ENCODE measurements at regions not wholly inside any gene's neighbourhood (a gene's known extent, or its start where the extent isn't known, plus 50 kb on each side); places are given as distances from the start of the nearest gene placed in this dataset.

DNA sequence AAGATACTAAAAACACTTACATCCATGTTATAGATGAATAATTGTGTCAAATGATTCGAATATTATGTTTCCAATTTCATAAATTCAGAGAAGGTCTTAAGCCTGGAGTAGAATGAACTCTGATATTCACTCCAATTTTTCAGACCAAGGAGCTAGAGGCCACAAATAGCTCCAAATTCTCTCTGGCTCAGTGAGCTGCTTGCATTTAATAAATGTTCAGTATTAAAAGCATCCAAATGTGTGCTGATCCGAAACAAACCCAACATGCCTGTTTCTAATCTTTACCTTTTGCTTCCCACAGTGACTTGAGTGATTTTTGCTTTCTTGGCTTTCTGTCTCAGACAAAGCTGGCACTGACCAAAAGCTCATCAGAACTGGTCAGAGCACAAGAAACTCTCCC, 291.4 kb downstream of the CCDC85A start:
- no peak overlapping the region for H3K4me3 ChIP-seq (ENCODE audit: low read depth, low read length)
- TF ChIP-seq, protein P1, sequence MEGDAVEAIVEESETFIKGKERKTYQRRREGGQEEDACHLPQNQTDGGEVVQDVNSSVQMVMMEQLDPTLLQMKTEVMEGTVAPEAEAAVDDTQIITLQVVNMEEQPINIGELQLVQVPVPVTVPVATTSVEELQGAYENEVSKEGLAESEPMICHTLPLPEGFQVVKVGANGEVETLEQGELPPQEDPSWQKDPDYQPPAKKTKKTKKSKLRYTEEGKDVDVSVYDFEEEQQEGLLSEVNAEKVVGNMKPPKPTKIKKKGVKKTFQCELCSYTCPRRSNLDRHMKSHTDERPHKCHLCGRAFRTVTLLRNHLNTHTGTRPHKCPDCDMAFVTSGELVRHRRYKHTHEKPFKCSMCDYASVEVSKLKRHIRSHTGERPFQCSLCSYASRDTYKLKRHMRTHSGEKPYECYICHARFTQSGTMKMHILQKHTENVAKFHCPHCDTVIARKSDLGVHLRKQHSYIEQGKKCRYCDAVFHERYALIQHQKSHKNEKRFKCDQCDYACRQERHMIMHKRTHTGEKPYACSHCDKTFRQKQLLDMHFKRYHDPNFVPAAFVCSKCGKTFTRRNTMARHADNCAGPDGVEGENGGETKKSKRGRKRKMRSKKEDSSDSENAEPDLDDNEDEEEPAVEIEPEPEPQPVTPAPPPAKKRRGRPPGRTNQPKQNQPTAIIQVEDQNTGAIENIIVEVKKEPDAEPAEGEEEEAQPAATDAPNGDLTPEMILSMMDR (IDR thresholded peaks at IDR 0.05; ENCODE audit: borderline replicate concordance, insufficient read depth, low read depth, low read length): no peak

DNA sequence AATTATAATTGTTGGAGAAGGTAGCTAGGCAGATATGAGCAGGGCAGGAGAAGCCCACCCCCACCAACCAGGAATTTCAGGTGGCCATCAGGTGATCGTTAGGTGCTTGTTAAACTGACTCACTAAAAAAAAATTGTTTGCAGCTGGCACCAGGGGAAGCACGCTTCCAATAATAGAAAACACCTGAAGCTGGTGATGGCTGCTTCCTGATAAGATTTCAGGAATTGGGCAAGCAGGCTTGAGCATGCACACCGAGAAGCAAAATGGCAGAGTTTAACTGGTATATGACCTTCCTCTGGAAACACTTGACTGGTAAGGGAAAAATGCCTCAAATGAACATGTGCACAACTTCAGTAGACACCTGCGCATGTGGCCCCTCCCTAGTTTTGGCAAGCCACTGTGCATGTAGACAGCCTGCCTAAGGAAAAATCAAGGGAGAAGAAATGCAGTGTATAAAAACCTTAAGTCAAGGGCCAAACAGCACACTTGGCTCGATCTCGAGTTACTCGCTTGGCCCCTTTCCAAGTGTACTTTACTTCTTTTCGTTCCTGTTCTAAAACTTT, 292.8 kb downstream of the CCDC85A start:
- TF ChIP-seq, protein P1 (IDR thresholded peaks at IDR 0.05; ENCODE audit: borderline replicate concordance, insufficient read depth, low read depth, low read length): no peak
- H3K4me3 ChIP-seq (ENCODE audit: low read depth, low read length): no peak overlapping the region

DNA sequence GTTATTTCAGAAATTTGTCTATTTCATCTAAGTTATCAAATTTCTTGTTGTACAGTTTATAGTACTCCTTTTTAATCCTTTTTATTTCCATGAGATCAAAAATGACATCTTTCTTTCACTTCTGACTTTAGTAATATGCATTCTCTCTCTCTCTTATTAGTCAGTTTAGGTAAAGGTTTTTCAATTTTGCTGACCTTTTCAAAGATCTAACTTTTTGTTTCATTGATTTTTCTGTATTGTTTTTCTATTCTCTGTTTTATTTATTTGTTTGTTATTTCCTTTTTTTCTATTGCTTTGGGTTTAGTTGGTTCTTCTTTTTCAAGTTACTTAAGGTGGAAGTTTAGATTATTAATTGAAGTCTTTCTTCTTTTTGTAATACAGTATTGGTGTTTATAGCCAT, 294.2 kb downstream of the CCDC85A start:
- H3K4me3 ChIP-seq (ENCODE audit: low read depth, low read length): no peak overlapping the region
- TF ChIP-seq, protein P1 (IDR thresholded peaks at IDR 0.05; ENCODE audit: borderline replicate concordance, insufficient read depth, low read depth, low read length): no peak

DNA sequence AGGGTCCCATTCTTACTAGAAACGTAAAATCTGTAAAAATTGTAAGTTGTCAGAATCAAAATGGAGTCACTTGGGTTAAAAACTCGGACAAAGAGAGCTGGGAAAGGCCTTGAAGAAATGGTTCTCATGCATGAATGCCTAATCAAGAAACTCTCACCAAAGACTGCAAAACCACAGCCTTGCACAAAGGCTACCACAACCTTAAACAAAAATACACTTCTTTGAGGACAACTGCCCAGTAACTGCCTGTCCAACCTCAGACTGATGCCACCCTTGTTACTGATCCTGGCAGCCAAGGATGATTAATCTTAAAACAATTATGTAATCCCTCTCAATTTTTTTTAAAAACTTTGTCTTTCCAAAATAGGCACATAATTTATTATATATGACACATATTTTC, 299.3 kb downstream of the CCDC85A start:
- TF ChIP-seq, protein P1 (IDR thresholded peaks at IDR 0.05; ENCODE audit: borderline replicate concordance, insufficient read depth, low read depth, low read length): no peak
- H3K4me3 ChIP-seq (ENCODE audit: low read depth, low read length): no peak overlapping the region

DNA sequence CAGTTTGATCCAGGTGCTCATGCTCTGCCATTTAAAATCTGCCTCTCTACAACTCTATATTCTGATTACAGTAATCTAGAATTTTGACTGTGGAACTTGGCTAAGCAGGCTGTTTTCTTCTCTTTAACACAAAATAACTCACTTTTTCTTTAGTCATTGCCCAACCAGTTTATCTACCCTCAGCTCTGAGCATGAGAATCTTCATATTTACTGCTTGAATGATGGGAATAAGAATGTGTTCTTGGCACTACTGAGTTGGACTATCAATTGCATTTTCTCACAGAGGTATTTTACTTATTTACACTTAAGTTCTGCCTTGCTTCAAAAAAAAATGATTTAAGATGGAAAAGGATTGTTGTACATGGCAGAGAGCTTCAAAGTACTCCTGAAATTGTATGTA, 301.1 kb downstream of the CCDC85A start:
- no peak overlapping the region for H3K4me3 ChIP-seq (ENCODE audit: low read depth, low read length)
- TF ChIP-seq, protein P1 (IDR thresholded peaks at IDR 0.05; ENCODE audit: borderline replicate concordance, insufficient read depth, low read depth, low read length): no peak

DNA sequence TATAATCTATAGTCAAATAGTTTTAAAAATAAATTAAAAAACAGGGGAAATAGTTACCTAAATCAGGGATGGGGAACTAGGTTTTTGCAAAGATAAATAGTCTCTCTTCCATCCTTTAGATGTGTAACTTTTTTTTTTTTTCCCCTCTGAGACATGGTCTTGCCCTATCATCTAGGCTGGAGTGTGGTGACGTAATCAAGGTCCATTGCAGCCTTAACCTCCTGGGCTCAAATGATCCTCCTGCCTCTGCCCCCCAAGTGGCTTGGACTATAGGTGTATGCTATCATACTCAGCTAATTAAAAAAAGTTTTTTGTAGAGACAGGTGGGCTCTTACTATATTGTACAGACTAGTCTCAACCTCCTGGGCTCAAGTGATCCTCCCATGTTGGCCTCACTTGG, 316.5 kb downstream of the CCDC85A start:
- TF ChIP-seq, protein P1 (IDR thresholded peaks at IDR 0.05; ENCODE audit: borderline replicate concordance, insufficient read depth, low read depth, low read length): no peak
- H3K4me3 ChIP-seq (ENCODE audit: low read depth, low read length): no peak overlapping the region

DNA sequence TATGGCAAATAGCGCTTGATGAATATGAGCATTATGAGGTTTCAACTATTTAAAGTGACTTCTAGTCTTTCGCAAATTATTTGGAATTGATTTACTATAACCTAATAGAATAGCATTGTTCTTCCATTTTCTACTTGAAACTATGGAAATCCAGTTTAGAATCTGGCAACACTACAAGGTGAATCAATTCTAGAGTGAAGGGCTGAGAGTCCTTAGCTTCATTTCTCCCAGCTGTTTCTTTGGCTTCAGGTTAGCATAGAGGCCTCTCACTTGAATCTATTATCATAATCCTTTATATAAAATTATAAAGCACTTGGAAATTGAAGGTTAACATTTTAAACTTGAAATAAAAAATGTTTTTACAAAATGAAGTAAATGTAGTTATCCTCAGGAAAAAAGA, 318.8 kb downstream of the CCDC85A start:
- no peak overlapping the region for H3K4me3 ChIP-seq (ENCODE audit: low read depth, low read length)
- TF ChIP-seq, protein P1 (IDR thresholded peaks at IDR 0.05; ENCODE audit: borderline replicate concordance, insufficient read depth, low read depth, low read length): no peak

Data from GM12875 (cell line).